Common myeloid progenitor, CD34-positive (primary cell): ENCODE measurements at regions not wholly inside any gene's neighbourhood (a gene's known extent, or its start where the extent isn't known, plus 50 kb on each side); places are given as distances from the start of the nearest gene placed in this dataset.

Experiments
- CTCF ChIA-PET: fragments of 350-600 bp; sonication (Branson Sonifier 250); formaldehyde crosslinking; loops from one replicate; lab custom pipeline; 2021; ENCODE audit warnings: antibody characterized with exemption; lab: Charles Lee
- POLR2A ChIA-PET: fragments of 350-600 bp; sonication (Branson Sonifier 250); formaldehyde crosslinking; loops from one replicate; lab custom pipeline; 2021; ENCODE audit warnings: antibody characterized with exemption; lab: Charles Lee
- DNase-seq, 3 donors: peaks; one replicate each; pipeline versions ENCODE4 v3.0.0 to v3.0.0-alpha.2; 2013
- H3K27ac ChIP-seq, 2 experiments: 1 replicate in 1 of 2; 2 replicates in 1 of 2; pipeline ENCODE4 v1.7.0; 2013; ENCODE audit warnings: inconsistent platforms in 2 of 2, low read length in 2 of 2, mild to moderate bottlenecking in 2 of 2, low read depth in 1 of 2, moderate library complexity in 1 of 2; ENCODE audit not compliant: severe bottlenecking in 2 of 2, insufficient read depth in 1 of 2, poor library complexity in 1 of 2
- H3K27me3 ChIP-seq, 5 experiments: replicated peaks in 2 of 5; 1 replicate in 3 of 5; 2 replicates in 2 of 5; pipeline versions ENCODE4 v1.6.1 to v1.7.0; 2013; ENCODE audit warnings: low read length in 4 of 5, mild to moderate bottlenecking in 2 of 5, moderate library complexity in 2 of 5, inconsistent platforms in 1 of 5; ENCODE audit not compliant: insufficient read depth in 5 of 5, control insufficient read depth in 4 of 5
- H3K36me3 ChIP-seq, 4 experiments: 1 replicate in 2 of 4; 2 replicates in 2 of 4; pipeline versions ENCODE4 v1.6.1 to v1.7.0; 2013; ENCODE audit warnings: low read length in 3 of 4, control low read depth in 1 of 4, mild to moderate bottlenecking in 1 of 4; ENCODE audit not compliant: control insufficient read depth in 4 of 4, insufficient read depth in 4 of 4
- H3K4me1 ChIP-seq, 4 experiments: 1 replicate in 3 of 4; 2 replicates in 1 of 4; pipeline versions ENCODE4 v1.6.1 to v1.7.1; 2013; ENCODE audit warnings: low read length in 3 of 4, mild to moderate bottlenecking in 3 of 4, control low read depth in 1 of 4, inconsistent platforms in 1 of 4, moderate library complexity in 1 of 4; ENCODE audit not compliant: control insufficient read depth in 4 of 4, insufficient read depth in 4 of 4; ENCODE audit errors: control extremely low read depth in 1 of 4
- H3K4me3 ChIP-seq, 7 experiments: 1 replicate in 4 of 7; 2 replicates in 3 of 7; pipeline versions ENCODE4 v1.5.1 to v1.7.0; 2013; ENCODE audit warnings: mild to moderate bottlenecking in 7 of 7, low read length in 6 of 7, moderate library complexity in 6 of 7, inconsistent platforms in 2 of 7, low read depth in 2 of 7, control low read depth in 1 of 7; ENCODE audit not compliant: insufficient read depth in 4 of 7, control insufficient read depth in 1 of 7; ENCODE audit errors: extremely low read depth in 1 of 7
- H3K9me3 ChIP-seq, 5 experiments: 1 replicate in 4 of 5; 2 replicates in 1 of 5; pipeline versions ENCODE4 v1.6.1 to v1.7.1; 2013; ENCODE audit warnings: low read length in 4 of 5, mild to moderate bottlenecking in 2 of 5, inconsistent platforms in 1 of 5, low read depth in 1 of 5, moderate library complexity in 1 of 5; ENCODE audit not compliant: control insufficient read depth in 4 of 5, insufficient read depth in 2 of 5; ENCODE audit errors: control extremely low read depth in 1 of 5
- WGBS: methylation state at CpG from one replicate; pipeline ENCODE4 v1.1.5; 2013; ENCODE audit not compliant: insufficient coverage; 5-methylcytosine and 5-hydroxymethylcytosine counted together

DNA sequence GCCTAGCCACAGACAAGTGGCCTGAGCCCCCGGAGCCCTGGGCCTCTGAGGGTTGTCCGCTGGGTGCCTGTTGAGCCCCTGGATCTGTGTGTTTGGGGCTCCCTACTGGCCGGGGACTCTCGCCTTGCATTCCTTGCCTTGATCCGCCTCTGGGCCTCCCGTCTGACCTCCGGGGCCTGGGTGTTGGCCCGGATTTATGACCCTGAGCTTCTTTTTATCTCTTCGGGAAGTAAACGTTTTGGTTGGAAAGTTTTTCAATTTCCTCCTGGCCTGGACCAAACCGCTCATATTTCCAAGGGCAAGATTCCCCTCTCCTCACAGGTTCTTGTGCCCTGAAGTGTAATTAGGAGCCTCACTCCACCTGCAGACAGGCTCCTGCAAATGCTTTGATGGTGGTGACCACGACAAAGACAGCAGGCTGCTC lies 69.3 kb upstream of the EGFLAM start:
- WGBS = 83% methylated on average over 8 of the region's 12 CpGs
- CTCF ChIA-PET = interaction anchor here (7.2 kb wide), 1 partner anchor 777 kb away, joined by 57 read pairs; no protein-coding TSS in a partner anchor

DNA sequence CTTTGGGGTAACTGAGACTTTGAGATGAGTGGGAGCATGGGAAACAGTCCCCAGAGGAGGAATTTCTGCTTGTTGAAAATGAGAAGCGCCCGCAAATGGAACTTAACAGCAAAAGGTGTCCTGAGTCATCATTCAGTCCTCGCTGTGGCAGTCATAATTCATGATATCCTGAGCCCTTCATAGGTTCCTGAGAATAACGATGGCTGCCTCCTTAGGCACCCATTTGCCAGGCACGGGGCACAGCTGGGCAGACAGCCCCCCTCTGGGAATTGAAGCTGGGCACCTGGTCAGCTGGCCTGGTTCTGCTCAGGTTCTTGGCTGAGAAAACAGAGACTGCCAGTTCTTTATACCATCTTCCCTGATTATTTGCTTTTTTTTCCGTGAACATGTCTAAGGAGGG lies 69.8 kb upstream of the EGFLAM start:
- DNase-seq = peak in 1 of 3 donors; percentile 16
- peaks cover 2 to 11% (median 9%) of the 10 kb centered on the region in 5 experiments for H3K27me3 ChIP-seq
- 49% methylated on average over 6 of the region's 6 CpGs for WGBS
- H3K4me1 ChIP-seq = peaks cover 0 to 3% (median 0%) of the 10 kb centered on the region in 4 experiments
- ChIA-PET CTCF (interaction anchor here (1.1 to 7.2 kb wide), 3 partner anchors 12 to 776 kb away, joined by 3 to 57 read pairs (median 3); no protein-coding TSS in a partner anchor), POLR2A (no interaction called here)
- H3K36me3 ChIP-seq = no peaks in the 10 kb centered on the region
- H3K27ac ChIP-seq = no peak overlapping the region
- H3K9me3 ChIP-seq = peaks cover 0 to 2% (median 0%) of the 10 kb centered on the region in 5 experiments
- no peak overlapping the region for H3K4me3 ChIP-seq

More for the DNA sequence above, 69.3 kb upstream of the EGFLAM start:
- H3K9me3 ChIP-seq = peaks cover 0 to 2% (median 0%) of the 10 kb centered on the region in 5 experiments
- H3K36me3 ChIP-seq = no peaks in the 10 kb centered on the region
- H3K4me1 ChIP-seq = peaks cover 0 to 3% (median 0%) of the 10 kb centered on the region in 4 experiments
- DNase-seq = no peak
- POLR2A ChIA-PET = no interaction called here
- no peak overlapping the region for H3K27ac ChIP-seq
- H3K27me3 ChIP-seq = peaks cover 2 to 16% (median 9%) of the 10 kb centered on the region in 5 experiments
- no peak overlapping the region for H3K4me3 ChIP-seq

DNA sequence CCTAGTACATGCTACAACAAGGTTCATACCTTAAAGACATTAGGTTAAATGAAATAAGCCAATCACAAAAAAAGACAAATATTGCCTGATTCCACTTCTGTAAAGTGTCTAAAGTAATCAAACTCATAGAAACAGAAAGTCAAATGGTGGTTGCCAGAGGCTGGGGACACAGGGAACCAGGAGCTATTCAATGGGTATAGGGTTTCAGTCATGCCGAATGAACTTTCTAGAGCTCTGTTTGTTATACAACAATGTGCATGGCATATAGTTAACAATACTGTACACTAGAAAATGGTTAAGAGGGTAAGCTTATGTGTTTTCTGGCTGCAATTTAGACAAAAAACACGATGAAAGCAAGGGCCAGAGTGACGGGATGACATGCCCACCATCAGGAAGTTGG lies 70.8 kb upstream of the EGFLAM start:
- H3K27me3 ChIP-seq = peaks cover 0 to 9% (median 6%) of the 10 kb centered on the region in 5 experiments
- peaks cover 0 to 2% (median 0%) of the 10 kb centered on the region in 5 experiments for H3K9me3 ChIP-seq
- no peak overlapping the region for H3K27ac ChIP-seq
- H3K36me3 ChIP-seq = no peaks in the 10 kb centered on the region
- no peak overlapping the region for H3K4me3 ChIP-seq
- peaks cover 0 to 3% (median 0%) of the 10 kb centered on the region in 4 experiments for H3K4me1 ChIP-seq
- POLR2A ChIA-PET = no interaction called here
- WGBS = 80% methylated on average over 2 of the region's 3 CpGs
- CTCF ChIA-PET = interaction anchor here (0.6 to 7.2 kb wide), 4 partner anchors 13 to 775 kb away, joined by 3 to 57 read pairs (median 3); no protein-coding TSS in a partner anchor
- no peak for DNase-seq

DNA sequence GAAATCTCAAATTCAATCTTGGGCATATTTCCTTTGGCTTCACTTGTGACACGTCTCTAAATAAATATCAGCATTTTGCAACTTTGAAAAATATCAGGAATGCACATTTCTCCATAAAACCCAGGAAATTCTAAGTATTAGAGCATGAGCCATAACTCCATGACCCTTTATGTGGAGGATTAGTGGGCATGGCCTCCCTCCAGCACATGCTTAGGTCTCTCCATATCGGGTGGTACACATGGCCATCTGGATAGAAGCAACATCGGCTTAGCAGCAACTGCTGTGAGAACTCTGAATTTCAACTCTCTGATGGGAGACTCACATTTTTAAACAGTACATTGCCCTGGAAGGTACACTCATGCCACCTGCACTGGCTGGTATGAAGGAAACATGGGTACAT lies 73.7 kb upstream of the EGFLAM start:
- DNase-seq = no peak
- 100% methylated on average over 2 of the region's 3 CpGs for WGBS
- Histone ChIP-seq H3K27ac (no peak overlapping the region), H3K27me3 (peaks cover 0 to 8% (median 2%) of the 10 kb centered on the region in 5 experiments), H3K4me1 (peaks cover 0 to 3% (median 0%) of the 10 kb centered on the region in 4 experiments), H3K9me3 (no peaks in the 10 kb centered on the region), H3K4me3 (no peak overlapping the region), H3K36me3 (no peaks in the 10 kb centered on the region)
- ChIA-PET POLR2A (no interaction called here), CTCF (interaction anchor here (2.2 kb wide), 1 partner anchor 8 kb away, joined by 9 read pairs; no protein-coding TSS in a partner anchor)

DNA sequence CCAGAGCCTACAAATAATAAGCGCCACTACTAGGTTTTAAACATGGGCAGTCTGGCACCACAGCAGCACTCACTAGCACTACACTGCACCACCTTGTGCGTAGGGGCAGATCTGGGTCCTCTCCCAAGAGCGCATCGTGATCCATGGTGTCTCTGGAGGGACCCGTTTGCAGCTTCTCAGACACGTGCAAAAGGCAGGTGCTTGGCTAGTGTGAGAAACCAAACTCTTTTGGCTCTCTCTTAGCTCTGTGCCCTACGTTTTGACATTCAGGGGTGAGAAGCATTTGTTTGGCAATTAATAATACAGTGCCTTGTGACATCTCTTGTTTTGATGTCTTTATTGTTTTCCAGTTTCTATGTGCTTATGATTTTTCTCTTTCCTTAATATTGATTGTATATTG lies 75.4 kb upstream of the EGFLAM start:
- no peaks in the 10 kb centered on the region for H3K4me1 ChIP-seq
- ChIA-PET POLR2A (interaction anchor here (0.6 kb wide), 1 partner anchor 34 kb away, joined by 3 read pairs; no protein-coding TSS in a partner anchor), CTCF (interaction anchor here (2.2 kb wide), 1 partner anchor 9 kb away, joined by 9 read pairs; no protein-coding TSS in a partner anchor)
- H3K27ac ChIP-seq = no peak overlapping the region
- peaks cover 0 to 8% (median 0%) of the 10 kb centered on the region in 5 experiments for H3K27me3 ChIP-seq
- no peaks in the 10 kb centered on the region for H3K9me3 ChIP-seq
- no peaks in the 10 kb centered on the region for H3K36me3 ChIP-seq
- no peak overlapping the region for H3K4me3 ChIP-seq
- WGBS = 91% methylated on average over 7 of the region's 7 CpGs
- no peak for DNase-seq

DNA sequence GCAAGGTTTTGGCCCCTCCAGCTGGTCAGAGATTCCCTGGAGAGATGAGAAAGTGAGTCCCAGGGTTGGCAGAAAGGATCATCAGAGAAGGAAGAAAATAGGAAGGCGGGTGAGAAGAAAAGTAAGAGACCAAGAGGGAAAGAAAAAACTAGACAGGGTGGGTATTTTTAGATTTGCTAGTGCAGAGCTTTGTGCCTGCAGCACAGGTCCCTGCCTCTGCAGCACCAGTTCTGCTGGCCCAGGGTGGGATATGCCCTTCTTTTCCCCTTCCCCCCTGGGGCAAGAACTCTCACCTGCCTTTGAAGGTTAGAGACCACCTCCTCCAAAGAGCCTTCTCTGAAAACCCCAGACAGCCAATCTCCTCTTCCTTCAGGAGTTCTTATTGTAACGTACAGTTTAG lies 90.3 kb upstream of the EGFLAM start:
- WGBS = 56% methylated on average over 1 of the region's 2 CpGs

DNA sequence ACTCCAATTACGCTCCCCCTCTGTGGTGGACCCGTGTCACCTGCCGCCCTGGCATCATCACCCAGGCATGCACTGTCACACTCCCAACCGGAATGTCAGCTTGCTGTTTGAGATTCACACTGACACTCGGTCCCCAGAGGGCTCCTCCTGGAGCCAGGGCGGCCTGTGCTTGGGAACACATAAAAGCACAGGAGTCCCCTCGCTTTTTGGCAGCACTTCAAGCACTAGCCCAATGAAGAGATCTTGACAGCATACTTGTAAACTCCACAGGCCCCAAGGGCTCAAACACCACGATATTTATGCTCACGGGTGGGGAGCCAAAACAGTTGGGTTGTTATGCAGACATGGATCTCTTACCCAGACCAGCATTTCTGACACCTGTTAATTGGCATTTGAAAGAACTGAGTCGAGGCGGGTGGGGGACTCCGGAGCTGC lies 90.8 kb upstream of the EGFLAM start:
- H3K36me3 ChIP-seq = no peaks in the 10 kb centered on the region
- no peaks in the 10 kb centered on the region for H3K9me3 ChIP-seq
- ChIA-PET CTCF (no interaction called here), POLR2A (no interaction called here)
- H3K27me3 ChIP-seq = peaks cover 0 to 15% (median 2%) of the 10 kb centered on the region in 5 experiments
- no peak for DNase-seq
- H3K4me3 ChIP-seq = no peak overlapping the region
- 60% methylated on average over 12 of the region's 12 CpGs for WGBS
- no peaks in the 10 kb centered on the region for H3K4me1 ChIP-seq
- no peak overlapping the region for H3K27ac ChIP-seq

More for the DNA sequence above, 90.3 kb upstream of the EGFLAM start:
- H3K4me3 ChIP-seq = no peak overlapping the region
- POLR2A ChIA-PET = no interaction called here
- DNase-seq = no peak
- H3K9me3 ChIP-seq = no peaks in the 10 kb centered on the region
- CTCF ChIA-PET = no interaction called here
- no peaks in the 10 kb centered on the region for H3K36me3 ChIP-seq
- H3K4me1 ChIP-seq = no peaks in the 10 kb centered on the region
- no peak overlapping the region for H3K27ac ChIP-seq
- H3K27me3 ChIP-seq = peaks cover 0 to 15% (median 2%) of the 10 kb centered on the region in 5 experiments
